GM12878 (cell line): ENCODE measurements at regions not wholly inside any gene's neighbourhood (a gene's known extent, or its start where the extent isn't known, plus 50 kb on each side); places are given as distances from the start of the nearest gene placed in this dataset.

ENCODE experiments used
- ATAC-seq: fragments of 200-7000 bp; cut with Tn5 transposase; 3 replicates; pipeline ENCODE4 v1.9.1; 2020; ENCODE audit warnings: mild to moderate bottlenecking, moderate library complexity
- BruUV-seq: library from RNA; stranded (reverse); fragments of 400-500 nt; replicated peaks from 2 replicates; lab custom pipeline; 2021; lab: Mats Ljungman, UMichigan
- CTCF ChIA-PET: fragments of 300-600 bp; sonication (Branson Sonifier 250); formaldehyde crosslinking; extraction: SDS; loops from one replicate; lab custom pipeline; 2021; ENCODE audit warnings: inconsistent platforms; lab: Yijun Ruan, JAX
- POLR2A ChIA-PET: fragments of 350-600 bp; formaldehyde crosslinking; extraction: SDS; loops from one replicate; lab custom pipeline; 2021; ENCODE audit warnings: inconsistent platforms; lab: Charles Lee
- RAD21 ChIA-PET: fragments of 300-600 bp; sonication (Branson Sonifier 250); formaldehyde crosslinking; loops from one replicate; lab custom pipeline; 2023; ENCODE audit warnings: antibody characterized with exemption; ENCODE audit not compliant: unreplicated experiment; lab: Charles Lee
- SMC1A ChIA-PET: fragments of 300-600 bp; sonication (Branson Sonifier 250); formaldehyde crosslinking; loops from one replicate; lab custom pipeline; 2023; ENCODE audit not compliant: unreplicated experiment, uncharacterized antibody; lab: Charles Lee
- DNase-seq: peaks from one replicate; pipeline ENCODE4 v3.0.0-alpha.2; 2011; ENCODE audit warnings: low read depth, low spot score
- FAIRE-seq: peaks from 3 replicates; lab custom pipeline; 2011; peaks lifted over from hg19 to GRCh38; lab: Jason Lieb, UNC
- H2AFZ ChIP-seq: 2 replicates; pipeline ENCODE4 v1.6.0; 2011; ENCODE audit warnings: low read depth, low read length, control low read depth; ENCODE audit not compliant: control insufficient read depth
- H3K27ac ChIP-seq: 2 replicates; pipeline ENCODE4 v1.5.1; 2011; ENCODE audit warnings: control low read depth; ENCODE audit not compliant: control insufficient read depth, insufficient read depth
- H3K27me3 ChIP-seq, 2 experiments: replicated peaks in 1 of 2; 2 replicates each; pipeline versions ENCODE4 v1.6.0 to v1.6.1; 2011; ENCODE audit warnings: low read length in 1 of 2; ENCODE audit not compliant: control insufficient read depth in 2 of 2, insufficient read depth in 2 of 2
- H3K36me3 ChIP-seq, 2 experiments: 2 replicates each; pipeline ENCODE4 v1.5.1; 2011; ENCODE audit warnings: low read length in 1 of 2; ENCODE audit not compliant: control insufficient read depth in 2 of 2, insufficient read depth in 2 of 2
- H3K4me1 ChIP-seq: 2 replicates; pipeline ENCODE4 v1.6.1; 2011; ENCODE audit warnings: mild to moderate bottlenecking, low read length, moderate library complexity, mixed read lengths; ENCODE audit not compliant: control insufficient read depth, insufficient read depth
- H3K4me2 ChIP-seq: 2 replicates; pipeline ENCODE4 v1.6.0; 2011; ENCODE audit warnings: control low read depth; ENCODE audit not compliant: control insufficient read depth, insufficient read depth
- H3K4me3 ChIP-seq: fragments of 200-600 bp; sonication (generic); 2 replicates; pipeline ENCODE4 v1.5.1; 2016
- H3K79me2 ChIP-seq: 2 replicates; pipeline ENCODE4 v1.6.0; 2011; ENCODE audit warnings: low read length; ENCODE audit not compliant: control insufficient read depth, insufficient read depth
- H3K9ac ChIP-seq: 2 replicates; pipeline ENCODE4 v1.8.0; 2011; ENCODE audit warnings: low read length, control low read depth, mixed read lengths; ENCODE audit not compliant: control insufficient read depth, insufficient read depth
- H3K9me3 ChIP-seq: replicated peaks from 3 replicates; pipeline ENCODE4 v1.5.1; 2011; ENCODE audit warnings: mild to moderate bottlenecking, low read length; ENCODE audit not compliant: control insufficient read depth, insufficient read depth
- H4K20me1 ChIP-seq: 2 replicates; pipeline ENCODE4 v1.6.0; 2011; ENCODE audit not compliant: control insufficient read depth, insufficient read depth
- ATF7 ChIP-seq: fragments of 450-650 bp; IDR thresholded peaks from 2 replicates; pipeline ENCODE4 v1.6.1; 2016; ENCODE audit warnings: low read depth, mild to moderate bottlenecking
- BRCA1 ChIP-seq: IDR thresholded peaks from 2 replicates; pipeline ENCODE4 v1.6.1; 2011; ENCODE audit warnings: low read depth, low read length, improper control_type of control experiment
- CHD1 ChIP-seq: IDR thresholded peaks from 2 replicates; pipeline ENCODE4 v1.6.1; 2012; ENCODE audit warnings: low read depth, low read length, improper control_type of control experiment
- CREM ChIP-seq: IDR thresholded peaks from 2 replicates; pipeline ENCODE4 v1.6.1; 2014; ENCODE audit warnings: antibody characterized with exemption, low read depth
- ETV6 ChIP-seq, 2 experiments: fragments of 450-650 bp in 1 of 2; IDR thresholded peaks in 1 of 2; conservative IDR thresholded peaks in 1 of 2; 2 replicates each; pipeline ENCODE4 v1.6.1; 2014; ENCODE audit warnings: antibody characterized with exemption in 1 of 2, borderline replicate concordance in 1 of 2, low read depth in 1 of 2, mild to moderate bottlenecking in 1 of 2, moderate library complexity in 1 of 2
- FOS ChIP-seq: IDR thresholded peaks from 3 replicates; pipeline ENCODE4 v1.6.1; 2011; ENCODE audit warnings: borderline replicate concordance; ENCODE audit not compliant: insufficient read length; ENCODE audit errors: extremely low read depth
- JUND ChIP-seq: IDR thresholded peaks from 2 replicates; pipeline ENCODE4 v1.6.1; 2012; ENCODE audit warnings: low read depth, mild to moderate bottlenecking, low read length, improper control_type of control experiment, moderate library complexity
- KDM1A ChIP-seq: fragments of 200-600 bp; sonication (generic); IDR thresholded peaks from 2 replicates; pipeline ENCODE4 v1.6.1; 2016; ENCODE audit warnings: borderline replicate concordance
- MTA3 ChIP-seq: IDR thresholded peaks from 2 replicates; pipeline ENCODE4 v1.6.1; 2012; ENCODE audit warnings: low read length, inconsistent platforms, borderline replicate concordance
- NFYA ChIP-seq: IDR thresholded peaks from 2 replicates; pipeline ENCODE4 v1.6.1; 2011; ENCODE audit warnings: low read depth, mild to moderate bottlenecking, low read length, improper control_type of control experiment, borderline replicate concordance
- PML ChIP-seq: IDR thresholded peaks from 2 replicates; pipeline ENCODE4 v1.6.1; 2012; ENCODE audit warnings: low read length, inconsistent platforms
- SIN3A ChIP-seq: IDR thresholded peaks from 2 replicates; pipeline ENCODE4 v1.6.1; 2012; ENCODE audit warnings: low read depth, low read length, improper control_type of control experiment
- SKIL ChIP-seq: fragments of 450-650 bp; IDR thresholded peaks from 2 replicates; pipeline ENCODE4 v1.6.1; 2017; ENCODE audit warnings: mild to moderate bottlenecking, low read depth, inconsistent platforms; ENCODE audit not compliant: poor library complexity, severe bottlenecking
- SUZ12 ChIP-seq: fragments of 200-600 bp; sonication (generic); IDR thresholded peaks from one replicate; pipeline ENCODE4 v1.6.1; 2018; ENCODE audit warnings: antibody characterized with exemption, mild to moderate bottlenecking; ENCODE audit not compliant: unreplicated experiment
- TAF1 ChIP-seq: IDR thresholded peaks from 2 replicates; pipeline ENCODE4 v1.6.1; 2011; ENCODE audit warnings: mild to moderate bottlenecking, low read depth, low read length, borderline replicate concordance
- TCF7 ChIP-seq: IDR thresholded peaks from 2 replicates; pipeline ENCODE4 v1.6.1; 2014; ENCODE audit warnings: antibody characterized with exemption, borderline replicate concordance
- ZNF207 ChIP-seq: fragments of 450-650 bp; IDR thresholded peaks from 2 replicates; pipeline ENCODE4 v1.6.1; 2014; ENCODE audit warnings: antibody characterized with exemption, mild to moderate bottlenecking, borderline replicate concordance
- ZNF217 ChIP-seq: fragments of 450-650 bp; IDR thresholded peaks from 2 replicates; pipeline ENCODE4 v1.6.1; 2017; ENCODE audit warnings: antibody characterized with exemption, mild to moderate bottlenecking
- ZNF24 ChIP-seq: fragments of 450-650 bp; IDR thresholded peaks from 2 replicates; pipeline ENCODE4 v1.6.1; 2017; ENCODE audit warnings: antibody characterized with exemption, mild to moderate bottlenecking
- ZNF622 ChIP-seq: fragments of 450-650 bp; IDR thresholded peaks from 2 replicates; pipeline ENCODE4 v1.6.1; 2017; ENCODE audit warnings: mild to moderate bottlenecking, inconsistent platforms
- WGBS: methylation state at CpG from one replicate; pipeline ENCODE4 v1.1.6; 2016; ENCODE audit warnings: low lambda C conversion rate; ENCODE audit not compliant: insufficient replicate concordance, insufficient coverage; ENCODE audit errors: missing lambda C conversion rate; 5-methylcytosine and 5-hydroxymethylcytosine counted together
- in situ Hi-C: fragments of 300-500 bp; cut with MboI; formaldehyde crosslinking; loops from 9 replicates; pipeline ENCODE4 v1.14.3; 2018; ENCODE audit warnings: mixed read lengths
- intact Hi-C: fragments of 100-400 bp; cut with micrococcal nuclease; formaldehyde crosslinking; loops from one replicate; pipeline ENCODE4 v1.14.2; 2022; ENCODE audit not compliant: unreplicated experiment

- no peaks in the 10 kb centered on the region for H3K4me1 ChIP-seq
- ATAC-seq = no peak
- H3K9me3 ChIP-seq = no peaks in the 10 kb centered on the region
- H3K27ac ChIP-seq = no peak overlapping the region
- CTCF ChIA-PET = no interaction called here
- no peaks in the 10 kb centered on the region for H3K27me3 ChIP-seq
- SMC1A ChIA-PET = interaction anchor here (1.2 kb wide), 1 partner anchor 61 kb away, joined by 4 read pairs; no protein-coding TSS in a partner anchor
- no peak overlapping the region for H3K4me2 ChIP-seq
- no peaks in the 10 kb centered on the region for H3K36me3 ChIP-seq
- intact Hi-C loops = no loop called here
- H2AFZ ChIP-seq = no peak overlapping the region
- RAD21 ChIA-PET = no interaction called here
- no peak for DNase-seq
- H3K4me3 ChIP-seq = no peak overlapping the region
- no peaks in the 10 kb centered on the region for H4K20me1 ChIP-seq
- no TSS peak for BruUV-seq
- no peak for TF ChIP-seq ZNF622
- no peak for TF ChIP-seq JUND
- TF ChIP-seq SUZ12 = no peak
- no peak for TF ChIP-seq PML
- TF ChIP-seq MTA3 = no peak
- no peak for TF ChIP-seq SIN3A
- no peak for TF ChIP-seq TCF7
- no peak for TF ChIP-seq KDM1A
- no peak for TF ChIP-seq ZNF24
- no peak for TF ChIP-seq ZNF207
- no peaks in the 10 kb centered on the region for H3K79me2 ChIP-seq
- in situ Hi-C loops = no loop called here
- POLR2A ChIA-PET = no interaction called here
- no peak for FAIRE-seq
- no peak overlapping the region for H3K9ac ChIP-seq
- 18% methylated on average over 4 of the region's 4 CpGs for WGBS
Observed at GRCh38 chr11:112334381-112334780, 73.7 kb upstream of the PLET1 start.

GRCh38 chr11:112336356-112336886, 75.8 kb upstream of the PLET1 start:
- no peak for DNase-seq
- Histone ChIP-seq H3K4me2 (no peak overlapping the region), H2AFZ (no peak overlapping the region), H3K27ac (no peak overlapping the region), H3K4me1 (no peaks in the 10 kb centered on the region), H3K27me3 (no peaks in the 10 kb centered on the region), H3K9ac (no peak overlapping the region), H3K9me3 (no peaks in the 10 kb centered on the region), H4K20me1 (no peaks in the 10 kb centered on the region), H3K36me3 (no peaks in the 10 kb centered on the region), H3K79me2 (no peaks in the 10 kb centered on the region), H3K4me3 (no peak overlapping the region)
- in situ Hi-C loops = no loop called here
- BruUV-seq = no TSS peak
- ChIA-PET CTCF (interaction anchor here (0.7 kb wide), 1 partner anchor 24 kb away, joined by 3 read pairs; no protein-coding TSS in a partner anchor), RAD21 (no interaction called here), SMC1A (no interaction called here), POLR2A (no interaction called here)
- ATAC-seq = no peak
- intact Hi-C loops = no loop called here
- WGBS = 33% methylated on average over 5 of the region's 5 CpGs
- FAIRE-seq = no peak
- no peak for TF ChIP-seq ZNF217
- no peak for TF ChIP-seq SKIL
- no peak for TF ChIP-seq NFYA
- TF ChIP-seq BRCA1 = no peak
- no peak for TF ChIP-seq TAF1
- TF ChIP-seq ETV6 (conservative IDR thresholded peaks at IDR 0.05 in 1 of 2, IDR thresholded peaks at IDR 0.05 in 1 of 2; ENCODE audit: borderline replicate concordance in 1 of 2, low read depth in 1 of 2) = no peak
- TF ChIP-seq ATF7 = no peak
- no peak for TF ChIP-seq CREM
- no peak for TF ChIP-seq PML
- no peak for TF ChIP-seq CHD1
- no peak for TF ChIP-seq FOS
